Epithelial cell of esophagus (primary cell): ENCODE measurements at regions not wholly inside any gene's neighbourhood (a gene's known extent, or its start where the extent isn't known, plus 50 kb on each side); places are given as distances from the start of the nearest gene placed in this dataset.

Experiments used
- DNase-seq: peaks from one replicate; pipeline ENCODE4 v3.0.0; 2010; ENCODE audit warnings: low read depth
- H3K4me3 ChIP-seq: 2 replicates; pipeline ENCODE4 v1.5.1; 2011; ENCODE audit warnings: mild to moderate bottlenecking, low read length, control low read depth
- CTCF ChIP-seq: IDR thresholded peaks from 2 replicates; pipeline ENCODE4 v1.5.1; 2011; ENCODE audit warnings: low read depth, mild to moderate bottlenecking, low read length, control low read depth, inconsistent platforms; ENCODE audit not compliant: insufficient read depth; ENCODE audit errors: missing control alignments

GRCh38 chr7:68422281-68422680, 1176.0 kb upstream of the AUTS2 start:
- H3K4me3 ChIP-seq: no peak overlapping the region
- TF ChIP-seq CTCF: no peak
- DNase-seq: no peak

- H3K4me3 ChIP-seq: no peak overlapping the region
- no peak for TF ChIP-seq CTCF
- no peak for DNase-seq
These were observed 1174.9 kb upstream of the AUTS2 start for GRCh38 chr7:68423356-68423755.

- TF ChIP-seq CTCF: no peak
- no peak for DNase-seq
- H3K4me3 ChIP-seq: no peak overlapping the region
These were observed 1173.5 kb upstream of the AUTS2 start for GRCh38 chr7:68424658-68425297.

GRCh38 chr7:68425377-68425776, 1172.9 kb upstream of the AUTS2 start:
- no peak overlapping the region for H3K4me3 ChIP-seq
- no peak for TF ChIP-seq CTCF
- no peak for DNase-seq

- no peak for DNase-seq
- TF ChIP-seq CTCF: no peak
- H3K4me3 ChIP-seq: no peak overlapping the region
These were observed 1168.7 kb upstream of the AUTS2 start for GRCh38 chr7:68429411-68430117.

- DNase-seq: no peak
- no peak for TF ChIP-seq CTCF
- H3K4me3 ChIP-seq: no peak overlapping the region
These were observed 1165.7 kb upstream of the AUTS2 start for GRCh38 chr7:68432585-68432984.
